ENCODE measurements at regions not wholly inside any gene's neighbourhood (a gene's known extent, or its start where the extent isn't known, plus 50 kb on each side); places are given as distances from the start of the nearest gene placed in this dataset.

GRCh38 chr5:62155988-62156387, 150.0 kb upstream of the KIF2A start:
- POLR2A ChIA-PET (ENCODE audit: partially characterized antibody), result no interaction called here
- 92% methylated on average over 3 of the region's 3 CpGs; no CpG with 5 or more reads in 1 of the 2 experiments for WGBS, 2 experiments (ENCODE audit: extremely low coverage in 1 of 2, insufficient coverage in 1 of 2, insufficient read length in 1 of 2, insufficient replicate concordance in 2 of 2, low coverage in 1 of 2, low lambda C conversion rate in 2 of 2, missing lambda C conversion rate in 1 of 2)
- no peak for TF ChIP-seq BRCA1 (IDR thresholded peaks at IDR 0.05; ENCODE audit: low read depth, low read length)
- TF ChIP-seq CEBPB (IDR thresholded peaks at IDR 0.05; ENCODE audit: low read depth, low read length), result no peak
- no peak for TF ChIP-seq POLR2AphosphoS5 (IDR thresholded peaks at IDR 0.05; ENCODE audit: low read depth, low read length)
- TF ChIP-seq CREB1 (IDR thresholded peaks at IDR 0.05), result no peak
- TF ChIP-seq JUND (IDR thresholded peaks at IDR 0.05; ENCODE audit: low read length), result no peak

More at GRCh38 chr5:62155988-62156387, 150.0 kb upstream of the KIF2A start:
- no peak overlapping the region for H3K9ac ChIP-seq (replicated peaks in 1 of 4; ENCODE audit: extremely low read depth in 1 of 4, low read depth in 3 of 4, low read length in 3 of 4)
- no peaks in the 10 kb centered on the region for H3K79me2 ChIP-seq (ENCODE audit: control insufficient read depth in 1 of 2, insufficient read depth in 2 of 2, low read length in 2 of 2)
- H3K23ac ChIP-seq (ENCODE audit: insufficient read length), result no peak overlapping the region
- H3K4me3 ChIP-seq (ENCODE audit: extremely low read depth in 1 of 4, insufficient read depth in 2 of 4, low read depth in 3 of 4, low read length in 4 of 4), result no peak overlapping the region
- no peaks in the 10 kb centered on the region for H3K79me1 ChIP-seq (ENCODE audit: low read depth, low read length)
- H3K36me3 ChIP-seq (ENCODE audit: control insufficient read depth in 2 of 4, insufficient read depth in 4 of 4, low read length in 3 of 4), result peaks cover 0 to 3% (median 0%) of the 10 kb centered on the region in 4 experiments; a peak in 2 of 8 replicates
- H2BK120ac ChIP-seq (replicated peaks; ENCODE audit: low read depth, low read length), result no peak overlapping the region
- CTCF ChIA-PET (ENCODE audit: partially characterized antibody), result interaction anchor here (1.0 to 1.3 kb wide), 2 partner anchors 14 to 535 kb away, joined by 3 to 4 read pairs; no protein-coding TSS in a partner anchor
- H2BK15ac ChIP-seq (ENCODE audit: low read length), result no peak overlapping the region
- no peak overlapping the region for H2AK5ac ChIP-seq (ENCODE audit: low read depth, low read length)
- H3K9me3 ChIP-seq (ENCODE audit: insufficient read depth in 2 of 2, low read depth in 1 of 2, low read length in 1 of 2), result peaks cover 18 to 30% of the 10 kb centered on the region in 2 experiments
- no peak overlapping the region for H3K14ac ChIP-seq (ENCODE audit: insufficient read length)
- H3K18ac ChIP-seq (ENCODE audit: extremely low read depth, low read length), result no peak overlapping the region
- no peaks in the 10 kb centered on the region for H4K20me1 ChIP-seq (replicated peaks in 1 of 2; ENCODE audit: control insufficient read depth in 1 of 2, insufficient read depth in 2 of 2, low read length in 2 of 2)
- H3K23me2 ChIP-seq (ENCODE audit: low read depth, low read length), result 0 out of 2 replicates have a peak, but pooled peaks cover 2% of the 10 kb centered on the region
- no peak overlapping the region for H2BK12ac ChIP-seq (ENCODE audit: low read depth, low read length)
- no peak overlapping the region for H3K4ac ChIP-seq (replicated peaks; ENCODE audit: insufficient read length, low read depth, low read length)
- H3K27me3 ChIP-seq (replicated peaks in 1 of 4; ENCODE audit: control insufficient read depth in 3 of 4, extremely low read depth in 1 of 4, insufficient read depth in 3 of 4, low read length in 3 of 4), result no peaks in the 10 kb centered on the region
- no peak overlapping the region for H4K8ac ChIP-seq (ENCODE audit: extremely low read depth, insufficient read depth, low read length)
- H3K56ac ChIP-seq (replicated peaks; ENCODE audit: insufficient read length, low read depth, low read length), result no peak overlapping the region
- H3K4me1 ChIP-seq (replicated peaks in 1 of 4; ENCODE audit: control insufficient read depth in 3 of 4, insufficient read depth in 4 of 4, low read length in 3 of 4), result no peaks in the 10 kb centered on the region
- H4K91ac ChIP-seq (replicated peaks; ENCODE audit: insufficient read length, low read length), result no peak overlapping the region
- no peak overlapping the region for H4K5ac ChIP-seq (ENCODE audit: insufficient read length, low read depth, low read length)
- no peak overlapping the region for H2BK5ac ChIP-seq (ENCODE audit: low read depth, low read length)
- no peak overlapping the region for H3K4me2 ChIP-seq (ENCODE audit: insufficient read depth in 1 of 2, low read depth in 2 of 2, low read length in 2 of 2)
- no peak overlapping the region for H2AFZ ChIP-seq (ENCODE audit: low read length)
- H3K27ac ChIP-seq (ENCODE audit: low read depth, low read length), result no peak overlapping the region
- H2BK20ac ChIP-seq (ENCODE audit: low read length), result no peak overlapping the region
- no peak for DNase-seq (ENCODE audit: low read depth in 1 of 2, low spot score in 2 of 2)
- FAIRE-seq, result no peak
